H1 (cell line): ENCODE measurements at regions not wholly inside any gene's neighbourhood (a gene's known extent, or its start where the extent isn't known, plus 50 kb on each side); places are given as distances from the start of the nearest gene placed in this dataset.

ENCODE experiments used
- CTCF ChIA-PET: fragments of 300-600 bp; sonication (Branson Sonifier 250); formaldehyde crosslinking; loops from one replicate; lab custom pipeline; 2021; ENCODE audit not compliant: partially characterized antibody; lab: Charles Lee
- POLR2A ChIA-PET: fragments of 300-600 bp; sonication (Branson Sonifier 250); formaldehyde crosslinking; loops from one replicate; lab custom pipeline; 2021; ENCODE audit warnings: inconsistent platforms; ENCODE audit not compliant: partially characterized antibody; lab: Charles Lee
- DNase-seq, 2 experiments: peaks; one replicate each; pipeline versions ENCODE4 v3.0.0 to v3.0.0-alpha.2; 2010 to 2022; ENCODE audit warnings: low spot score in 2 of 2, low read depth in 1 of 2, mixed read lengths in 1 of 2
- FAIRE-seq: peaks from 2 replicates; lab custom pipeline; 2011; peaks lifted over from hg19 to GRCh38; lab: Jason Lieb, UNC
- H2AFZ ChIP-seq: 2 replicates; pipeline ENCODE4 v1.8.1; 2012; ENCODE audit warnings: low read length, inconsistent platforms
- H2AK5ac ChIP-seq: 2 replicates; pipeline ENCODE4 v1.6.1; 2013; ENCODE audit warnings: low read depth, low read length
- H2BK120ac ChIP-seq: replicated peaks from 2 replicates; pipeline ENCODE3; 2013; ENCODE audit warnings: low read depth, low read length, inconsistent platforms
- H2BK12ac ChIP-seq: 2 replicates; pipeline ENCODE4 v1.6.1; 2013; ENCODE audit warnings: low read depth, low read length
- H2BK15ac ChIP-seq: 2 replicates; pipeline ENCODE4 v1.6.1; 2013; ENCODE audit warnings: low read length
- H2BK20ac ChIP-seq: 2 replicates; pipeline ENCODE4 v1.6.1; 2013; ENCODE audit warnings: low read length
- H2BK5ac ChIP-seq: 2 replicates; pipeline ENCODE4 v1.6.1; 2013; ENCODE audit warnings: low read depth, low read length
- H3K14ac ChIP-seq: 2 replicates; pipeline ENCODE4 v1.6.1; 2013; ENCODE audit warnings: inconsistent platforms; ENCODE audit not compliant: insufficient read length
- H3K18ac ChIP-seq: 2 replicates; pipeline ENCODE4 v1.6.1; 2013; ENCODE audit warnings: low read length; ENCODE audit errors: extremely low read depth
- H3K23ac ChIP-seq: 2 replicates; pipeline ENCODE4 v1.6.1; 2013; ENCODE audit warnings: inconsistent platforms; ENCODE audit not compliant: insufficient read length
- H3K23me2 ChIP-seq: 2 replicates; pipeline ENCODE4 v1.6.1; 2013; ENCODE audit warnings: low read depth, low read length
- H3K27ac ChIP-seq: 2 replicates; pipeline ENCODE4 v1.6.1; 2011; ENCODE audit warnings: low read depth, low read length, inconsistent platforms
- H3K27me3 ChIP-seq, 4 experiments: replicated peaks in 1 of 4; 1 replicate in 1 of 4; 2 replicates in 3 of 4; pipeline versions ENCODE4 v1.6.1 to v1.8.1; 2011 to 2013; ENCODE audit warnings: low read length in 3 of 4, mild to moderate bottlenecking in 3 of 4, inconsistent platforms in 2 of 4, mixed read lengths in 2 of 4, moderate library complexity in 1 of 4; ENCODE audit not compliant: control insufficient read depth in 3 of 4, insufficient read depth in 3 of 4; ENCODE audit errors: extremely low read depth in 1 of 4
- H3K36me3 ChIP-seq, 4 experiments: 2 replicates each; pipeline versions ENCODE4 v1.6.1 to v1.8.1; 2011 to 2013; ENCODE audit warnings: mild to moderate bottlenecking in 4 of 4, low read length in 3 of 4, moderate library complexity in 2 of 4, control low read depth in 1 of 4, inconsistent platforms in 1 of 4; ENCODE audit not compliant: insufficient read depth in 4 of 4, control insufficient read depth in 2 of 4
- H3K4ac ChIP-seq: replicated peaks from 2 replicates; pipeline ENCODE3; 2013; ENCODE audit warnings: low read length, low read depth, mixed read lengths, inconsistent platforms; ENCODE audit not compliant: insufficient read length
- H3K4me1 ChIP-seq, 4 experiments: replicated peaks in 1 of 4; 1 replicate in 1 of 4; 2 replicates in 3 of 4; pipeline versions ENCODE4 v1.6.1 to v1.8.1; 2011 to 2013; ENCODE audit warnings: low read length in 3 of 4, inconsistent platforms in 2 of 4, mixed read lengths in 1 of 4; ENCODE audit not compliant: insufficient read depth in 4 of 4, control insufficient read depth in 3 of 4
- H3K4me2 ChIP-seq, 2 experiments: 2 replicates each; pipeline versions ENCODE4 v1.6.1 to v1.8.1; 2011 to 2013; ENCODE audit warnings: low read depth in 2 of 2, low read length in 2 of 2, control low read depth in 1 of 2, inconsistent platforms in 1 of 2, mild to moderate bottlenecking in 1 of 2; ENCODE audit not compliant: insufficient read depth in 1 of 2
- H3K4me3 ChIP-seq, 4 experiments: fragments of 200-600, 300-600 bp in 1 of 4; sonication (generic), shearing (Covaris generic), sonication (Bioruptor Twin) in 1 of 4; 2 replicates each; pipeline versions ENCODE4 v1.5.1 to v1.8.1; 2011 to 2016; ENCODE audit warnings: low read length in 4 of 4, low read depth in 3 of 4, control low read depth in 2 of 4, inconsistent platforms in 2 of 4, mild to moderate bottlenecking in 2 of 4, mixed read lengths in 1 of 4, moderate library complexity in 1 of 4; ENCODE audit not compliant: insufficient read depth in 2 of 4; ENCODE audit errors: extremely low read depth in 1 of 4
- H3K56ac ChIP-seq: replicated peaks from 2 replicates; pipeline ENCODE3; 2013; ENCODE audit warnings: low read depth, mild to moderate bottlenecking, mixed read lengths, low read length, inconsistent platforms; ENCODE audit not compliant: insufficient read length
- H3K79me1 ChIP-seq: 2 replicates; pipeline ENCODE4 v1.6.1; 2013; ENCODE audit warnings: low read depth, low read length, control low read depth
- H3K79me2 ChIP-seq, 2 experiments: 2 replicates each; pipeline versions ENCODE4 v1.6.1 to v1.8.1; 2012 to 2013; ENCODE audit warnings: low read length in 2 of 2, mild to moderate bottlenecking in 2 of 2, inconsistent platforms in 1 of 2; ENCODE audit not compliant: insufficient read depth in 2 of 2, control insufficient read depth in 1 of 2
- H3K9ac ChIP-seq, 4 experiments: replicated peaks in 1 of 4; 1 replicate in 1 of 4; 2 replicates in 3 of 4; pipeline versions ENCODE4 v1.6.1 to v1.8.1; 2011 to 2013; ENCODE audit warnings: low read depth in 3 of 4, low read length in 3 of 4, control low read depth in 2 of 4, mild to moderate bottlenecking in 2 of 4, moderate library complexity in 2 of 4, inconsistent platforms in 1 of 4; ENCODE audit errors: extremely low read depth in 1 of 4
- H3K9me3 ChIP-seq, 2 experiments: 2 replicates each; pipeline versions ENCODE4 v1.6.1 to v1.8.1; 2012 to 2013; ENCODE audit warnings: mild to moderate bottlenecking in 2 of 2, moderate library complexity in 2 of 2, control low read depth in 1 of 2, inconsistent platforms in 1 of 2, low read depth in 1 of 2, low read length in 1 of 2, mixed read lengths in 1 of 2; ENCODE audit not compliant: insufficient read depth in 2 of 2
- H4K20me1 ChIP-seq, 2 experiments: replicated peaks in 1 of 2; 2 replicates each; pipeline versions ENCODE3 to v1.8.1; 2011 to 2013; ENCODE audit warnings: inconsistent platforms in 2 of 2, low read length in 2 of 2, mild to moderate bottlenecking in 1 of 2; ENCODE audit not compliant: insufficient read depth in 2 of 2, control insufficient read depth in 1 of 2
- H4K5ac ChIP-seq: 2 replicates; pipeline ENCODE4 v1.6.1; 2013; ENCODE audit warnings: low read length, low read depth, mixed read lengths, inconsistent platforms; ENCODE audit not compliant: insufficient read length
- H4K8ac ChIP-seq: 2 replicates; pipeline ENCODE4 v1.8.0; 2013; ENCODE audit warnings: mild to moderate bottlenecking, moderate library complexity, low read length, inconsistent platforms; ENCODE audit not compliant: insufficient read depth; ENCODE audit errors: extremely low read depth
- H4K91ac ChIP-seq: replicated peaks from 2 replicates; pipeline ENCODE3; 2013; ENCODE audit warnings: low read length, mixed read lengths, inconsistent platforms; ENCODE audit not compliant: insufficient read length
- BRCA1 ChIP-seq: IDR thresholded peaks from 2 replicates; pipeline ENCODE4 v1.6.1; 2012; ENCODE audit warnings: low read depth, low read length, improper control_type of control experiment
- CBX8 ChIP-seq: fragments of 300-800, 300-1000 bp; sonication (generic); IDR thresholded peaks from 2 replicates; pipeline ENCODE4 v1.7.1; 2016; ENCODE audit warnings: low read depth, low read length, borderline replicate concordance
- CREB1 ChIP-seq: IDR thresholded peaks from 2 replicates; pipeline ENCODE4 v1.6.1; 2012; ENCODE audit warnings: inconsistent platforms
- CTCF ChIP-seq, 3 experiments: IDR thresholded peaks; 1 replicate in 2 of 3; 2 replicates in 1 of 3; pipeline versions ENCODE4 v1.5.1 to v1.6.1; 2011; ENCODE audit warnings: low read length in 3 of 3, mild to moderate bottlenecking in 3 of 3, inconsistent platforms in 2 of 3, low read depth in 1 of 3, moderate library complexity in 1 of 3; ENCODE audit not compliant: insufficient read depth in 1 of 3; ENCODE audit errors: control extremely low read depth in 1 of 3
- JUN ChIP-seq: IDR thresholded peaks from 2 replicates; pipeline ENCODE4 v1.6.1; 2011; ENCODE audit warnings: low read depth, mild to moderate bottlenecking, improper control_type of control experiment, low read length
- JUND ChIP-seq: IDR thresholded peaks from 2 replicates; pipeline ENCODE4 v1.6.1; 2011; ENCODE audit warnings: mild to moderate bottlenecking, improper control_type of control experiment, low read length
- MAX ChIP-seq: IDR thresholded peaks from 2 replicates; pipeline ENCODE4 v1.6.1; 2012; ENCODE audit warnings: inconsistent platforms
- POLR2A ChIP-seq, 2 experiments: IDR thresholded peaks; 1 replicate in 1 of 2; 2 replicates in 1 of 2; pipeline ENCODE4 v1.6.1; 2011; ENCODE audit warnings: low read depth in 2 of 2, low read length in 2 of 2, mild to moderate bottlenecking in 2 of 2; ENCODE audit errors: control extremely low read depth in 1 of 2
- POLR2AphosphoS5 ChIP-seq: IDR thresholded peaks from 2 replicates; pipeline ENCODE4 v1.6.1; 2011; ENCODE audit warnings: low read depth, low read length
- SP1 ChIP-seq: IDR thresholded peaks from 2 replicates; pipeline ENCODE4 v1.6.1; 2011; ENCODE audit warnings: low read depth, low read length
- SP2 ChIP-seq: IDR thresholded peaks from 2 replicates; pipeline ENCODE4 v1.6.1; 2012; ENCODE audit warnings: mild to moderate bottlenecking, low read length, inconsistent platforms
- SRF ChIP-seq: IDR thresholded peaks from 2 replicates; pipeline ENCODE4 v1.6.1; 2011; ENCODE audit warnings: mild to moderate bottlenecking, low read depth, low read length, moderate library complexity
- SUZ12 ChIP-seq: fragments of 200-600 bp; sonication (generic); IDR thresholded peaks from 2 replicates; pipeline ENCODE4 v1.6.1; 2012; ENCODE audit warnings: mild to moderate bottlenecking, inconsistent platforms, low read length, moderate library complexity, mixed read lengths
- TAF7 ChIP-seq: optimal IDR thresholded peaks from 2 replicates; pipeline ENCODE3; 2011; ENCODE audit warnings: low read depth, mild to moderate bottlenecking, inconsistent platforms, low read length, moderate library complexity, borderline replicate concordance
- WGBS, 2 experiments: shearing (Covaris generic) in 1 of 2; methylation state at CpG; one replicate each; pipeline versions ENCODE4 v1.1.6 to v1.1.7; 2013 to 2015; ENCODE audit warnings: low lambda C conversion rate in 2 of 2, mixed read lengths in 2 of 2, inconsistent platforms in 1 of 2, low coverage in 1 of 2, missing lambda C conversion rate in 1 of 2; ENCODE audit not compliant: insufficient replicate concordance in 2 of 2, insufficient coverage in 1 of 2, insufficient read length in 1 of 2; ENCODE audit errors: extremely low coverage in 1 of 2, missing lambda C conversion rate in 1 of 2; 5-methylcytosine and 5-hydroxymethylcytosine counted together

GRCh38 chr10:120998251-120998650 lies 147.1 kb downstream of the WDR11 start:
- H3K9ac ChIP-seq, result no peak overlapping the region
- H3K23ac ChIP-seq, result no peak overlapping the region
- no peak overlapping the region for H2BK15ac ChIP-seq
- H3K23me2 ChIP-seq, result no peaks in the 10 kb centered on the region; the same call in 1 of the 2 replicates
- ChIA-PET CTCF (interaction anchor here (0.5 to 2.6 kb wide), 9 partner anchors 13 to 398 kb away, joined by 3 to 10 read pairs (median 3); no protein-coding TSS in a partner anchor), POLR2A (no interaction called here)
- no peak overlapping the region for H2AFZ ChIP-seq
- H2BK5ac ChIP-seq, result no peak overlapping the region
- FAIRE-seq (no peak), DNase-seq (no peak)
- H3K79me1 ChIP-seq, result no peaks in the 10 kb centered on the region
- H3K79me2 ChIP-seq, result no peaks in the 10 kb centered on the region
- no peak overlapping the region for H3K4me2 ChIP-seq
- no peak overlapping the region for H2AK5ac ChIP-seq
- H3K4me3 ChIP-seq, result no peak overlapping the region
- no peak overlapping the region for H4K5ac ChIP-seq
- H3K4me1 ChIP-seq, result peaks cover 0 to 4% (median under 1%) of the 10 kb centered on the region in 4 experiments; a peak in 2 of 7 replicates
- no peaks in the 10 kb centered on the region for H4K20me1 ChIP-seq
- H3K36me3 ChIP-seq, result no peaks in the 10 kb centered on the region
- WGBS, 2 experiments, result 73% methylated on average over 5 of the region's 5 CpGs; no CpG with 5 or more reads in 1 of the 2 experiments
- H3K4ac ChIP-seq, result no peak overlapping the region
- H4K91ac ChIP-seq, result no peak overlapping the region
- H3K56ac ChIP-seq, result no peak overlapping the region
- no peak overlapping the region for H3K18ac ChIP-seq
- peak overlapping the region; percentile 45; the same call in 1 of the 2 replicates for H4K8ac ChIP-seq
- H2BK12ac ChIP-seq, result no peak overlapping the region
- H3K9me3 ChIP-seq, result peaks cover 2 to 5% of the 10 kb centered on the region in 2 experiments; a peak in 2 of 4 replicates
- H2BK20ac ChIP-seq, result no peak overlapping the region
- no peak overlapping the region for H2BK120ac ChIP-seq
- no peak overlapping the region for H3K27ac ChIP-seq
- no peak overlapping the region for H3K14ac ChIP-seq
- no peaks in the 10 kb centered on the region; a peak in 2 of 7 replicates for H3K27me3 ChIP-seq
- TF ChIP-seq CREB1 (no peak), POLR2A (IDR thresholded peaks at IDR 0.05; ENCODE audit: control extremely low read depth in 1 of 2, low read depth in 2 of 2, low read length in 2 of 2) (no peak), JUN (no peak), TAF7 (no peak), POLR2AphosphoS5 (no peak), SUZ12 (no peak), CBX8 (no peak), BRCA1 (no peak), SP2 (no peak), SP1 (no peak), SRF (no peak), JUND (no peak), MAX (no peak), CTCF (IDR thresholded peaks at IDR 0.05; ENCODE audit: control extremely low read depth in 1 of 3, insufficient read depth in 1 of 3, low read depth in 1 of 3, low read length in 3 of 3) (no peak)
